ENCODE measurements at regions not wholly inside any gene's neighbourhood (a gene's known extent, or its start where the extent isn't known, plus 50 kb on each side); places are given as distances from the start of the nearest gene placed in this dataset.

GRCh38 chr1:157292809-157293564 is 154.8 kb upstream of the ETV3 start:
- 52 to 64% (median 56%) methylated on average over 4 of the region's 4 CpGs for WGBS, 3 donors
- intact Hi-C loops (cut with DNase I), result no loop called here
- no peak overlapping the region for H3K4me3 ChIP-seq
- H3K9me3 ChIP-seq, result no peaks in the 10 kb centered on the region
- DNase-seq, result no peak
- H3K27me3 ChIP-seq, result no peaks in the 10 kb centered on the region
- no peaks in the 10 kb centered on the region for H3K36me3 ChIP-seq
- H3K27ac ChIP-seq, result no peak overlapping the region
- H3K4me1 ChIP-seq (ENCODE audit: insufficient read depth), result no peaks in the 10 kb centered on the region
- TF ChIP-seq CTCF (IDR thresholded peaks at IDR 0.05) (no peak), EP300 (IDR thresholded peaks at IDR 0.05) (no peak), POLR2A (IDR thresholded peaks at IDR 0.05) (no peak)

- H3K27me3 ChIP-seq, result no peaks in the 10 kb centered on the region
- H3K4me3 ChIP-seq, result no peak overlapping the region
- H3K27ac ChIP-seq, result no peak overlapping the region
- H3K36me3 ChIP-seq, result no peaks in the 10 kb centered on the region
- TF ChIP-seq CTCF (IDR thresholded peaks at IDR 0.05) (no peak), POLR2A (IDR thresholded peaks at IDR 0.05) (no peak), EP300 (IDR thresholded peaks at IDR 0.05) (no peak)
- intact Hi-C loops (cut with DNase I), result no loop called here
- WGBS, 3 donors, result 70 to 76% (median 72%) methylated on average over 6 of the region's 6 CpGs
- no peaks in the 10 kb centered on the region for H3K4me1 ChIP-seq (ENCODE audit: insufficient read depth)
- H3K9me3 ChIP-seq, result no peaks in the 10 kb centered on the region
- no peak for DNase-seq
Observed at GRCh38 chr1:157292302-157292701, 154.1 kb upstream of the ETV3 start.

- intact Hi-C loops (cut with DNase I), result no loop called here
- Histone ChIP-seq H3K9me3 (no peaks in the 10 kb centered on the region), H3K27ac (no peak overlapping the region), H3K36me3 (no peaks in the 10 kb centered on the region), H3K4me1 (ENCODE audit: insufficient read depth) (no peaks in the 10 kb centered on the region), H3K4me3 (no peak overlapping the region), H3K27me3 (no peaks in the 10 kb centered on the region)
- TF ChIP-seq EP300 (IDR thresholded peaks at IDR 0.05) (no peak), POLR2A (IDR thresholded peaks at IDR 0.05) (no peak), CTCF (IDR thresholded peaks at IDR 0.05) (no peak)
- 40 to 54% (median 49%) methylated on average over 2 of the region's 2 CpGs for WGBS, 3 donors
- no peak for DNase-seq
Observed at GRCh38 chr1:157291083-157291482, 152.9 kb upstream of the ETV3 start.

- H3K27me3 ChIP-seq, result no peaks in the 10 kb centered on the region
- DNase-seq, result no peak
- intact Hi-C loops (cut with DNase I), result no loop called here
- H3K4me3 ChIP-seq, result no peak overlapping the region
- H3K9me3 ChIP-seq, result no peaks in the 10 kb centered on the region
- 47 to 61% (median 59%) methylated on average over 7 of the region's 7 CpGs for WGBS, 3 donors
- no peak overlapping the region for H3K27ac ChIP-seq
- no peaks in the 10 kb centered on the region for H3K4me1 ChIP-seq (ENCODE audit: insufficient read depth)
- TF ChIP-seq EP300 (IDR thresholded peaks at IDR 0.05) (no peak), CTCF (IDR thresholded peaks at IDR 0.05) (no peak), POLR2A (IDR thresholded peaks at IDR 0.05) (no peak)
- H3K36me3 ChIP-seq, result no peaks in the 10 kb centered on the region
Observed at GRCh38 chr1:157289424-157290105, 151.4 kb upstream of the ETV3 start.
